H1 (cell line): ENCODE measurements at regions not wholly inside any gene's neighbourhood (a gene's known extent, or its start where the extent isn't known, plus 50 kb on each side); places are given as distances from the start of the nearest gene placed in this dataset.

Source experiments
- CHD7 ChIP-seq: fragments of 300-600 bp; sonication (generic); IDR thresholded peaks from 2 replicates; pipeline ENCODE4 v1.7.1; 2012; ENCODE audit warnings: low read length, moderate library complexity, mild to moderate bottlenecking, inconsistent platforms; ENCODE audit not compliant: insufficient replicate concordance

- no peak for TF ChIP-seq CHD7
Observed at GRCh38 chr10:78718032-78718572, 350.7 kb upstream of the ZMIZ1 start (continued).
